IMR-90 (cell line): ENCODE measurements at regions not wholly inside any gene's neighbourhood (a gene's known extent, or its start where the extent isn't known, plus 50 kb on each side); places are given as distances from the start of the nearest gene placed in this dataset.

ENCODE experiments used
- ATAC-seq: fragments of 200-7000 bp; cut with Tn5 transposase; 2 replicates; pipeline ENCODE4 v1.9.1; 2020; ENCODE audit warnings: low read depth, mild to moderate bottlenecking, moderate library complexity
- BruUV-seq: library from RNA; stranded (reverse); fragments of 400-500 nt; replicated peaks from 2 replicates; lab custom pipeline; 2021; lab: Mats Ljungman, UMichigan
- CTCF ChIA-PET: fragments of 300-600 bp; formaldehyde crosslinking; extraction: SDS; loops from one replicate; lab custom pipeline; 2021; ENCODE audit warnings: antibody characterized with exemption; lab: Yijun Ruan, JAX
- POLR2A ChIA-PET: fragments of 300-600 bp; sonication (Branson Sonifier 250); formaldehyde crosslinking; loops from one replicate; lab custom pipeline; 2022; ENCODE audit warnings: antibody characterized with exemption; ENCODE audit not compliant: unreplicated experiment; lab: Charles Lee
- DNase-seq: peaks from one replicate; pipeline ENCODE4 v3.0.0; 2013
- H2AFZ ChIP-seq: replicated peaks from 2 replicates; pipeline ENCODE3; 2013; ENCODE audit warnings: low read length, mild to moderate bottlenecking; ENCODE audit not compliant: poor library complexity
- H2AK5ac ChIP-seq: 2 replicates; pipeline ENCODE4 v1.6.1; 2013; ENCODE audit warnings: low read depth, low read length, inconsistent platforms
- H2AK9ac ChIP-seq: replicated peaks from 2 replicates; pipeline ENCODE3; 2013; ENCODE audit warnings: mild to moderate bottlenecking, low read depth, low read length, moderate library complexity; ENCODE audit not compliant: poor library complexity
- H2BK120ac ChIP-seq: 2 replicates; pipeline ENCODE4 v1.6.1; 2013; ENCODE audit warnings: low read depth, low read length, inconsistent platforms
- H2BK15ac ChIP-seq: 3 replicates; pipeline ENCODE4 v1.6.1; 2013; ENCODE audit warnings: low read depth, low read length, inconsistent platforms
- H2BK20ac ChIP-seq: 2 replicates; pipeline ENCODE4 v1.6.1; 2013; ENCODE audit warnings: low read depth, mild to moderate bottlenecking, inconsistent platforms, low read length, moderate library complexity
- H2BK5ac ChIP-seq: 2 replicates; pipeline ENCODE4 v1.6.1; 2013; ENCODE audit warnings: mild to moderate bottlenecking, low read depth, low read length, inconsistent platforms; ENCODE audit not compliant: poor library complexity, severe bottlenecking
- H3K14ac ChIP-seq: replicated peaks from 2 replicates; pipeline ENCODE4 v1.6.1; 2013; ENCODE audit warnings: low read depth, low read length, inconsistent platforms
- H3K18ac ChIP-seq: 2 replicates; pipeline ENCODE4 v1.6.1; 2013; ENCODE audit warnings: low read depth, low read length, control low read depth
- H3K23ac ChIP-seq: 2 replicates; pipeline ENCODE4 v1.6.1; 2013; ENCODE audit warnings: low read depth, low read length, inconsistent platforms
- H3K27ac ChIP-seq: 2 replicates; pipeline ENCODE4 v1.5.1; 2013; ENCODE audit warnings: mild to moderate bottlenecking, control low read depth, low read length; ENCODE audit not compliant: insufficient read depth
- H3K27me3 ChIP-seq: 2 replicates; pipeline ENCODE4 v1.6.1; 2013; ENCODE audit warnings: low read length; ENCODE audit not compliant: control insufficient read depth, insufficient read depth
- H3K36me3 ChIP-seq: 2 replicates; pipeline ENCODE4 v1.6.1; 2013; ENCODE audit warnings: low read length, mixed read lengths; ENCODE audit not compliant: control insufficient read depth, insufficient read depth
- H3K4ac ChIP-seq: 2 replicates; pipeline ENCODE4 v1.6.1; 2013; ENCODE audit warnings: low read depth, low read length, inconsistent platforms
- H3K4me1 ChIP-seq: 2 replicates; pipeline ENCODE4 v1.6.1; 2013; ENCODE audit warnings: low read length, mixed read lengths; ENCODE audit not compliant: control insufficient read depth, insufficient read depth
- H3K4me2 ChIP-seq: 2 replicates; pipeline ENCODE4 v1.6.1; 2013; ENCODE audit warnings: low read depth, mild to moderate bottlenecking, control low read depth, low read length, moderate library complexity
- H3K4me3 ChIP-seq: 2 replicates; pipeline ENCODE4 v1.5.1; 2013; ENCODE audit warnings: low read depth, mild to moderate bottlenecking, control low read depth, low read length, moderate library complexity; ENCODE audit not compliant: insufficient read depth
- H3K56ac ChIP-seq: 2 replicates; pipeline ENCODE4 v1.6.1; 2013; ENCODE audit warnings: low read length, inconsistent platforms; ENCODE audit not compliant: insufficient read depth; ENCODE audit errors: extremely low read depth
- H3K79me1 ChIP-seq, 2 experiments: 2 replicates each; pipeline ENCODE4 v1.6.1; 2013; ENCODE audit warnings: low read length in 2 of 2, inconsistent platforms in 1 of 2, low read depth in 1 of 2
- H3K9ac ChIP-seq: 2 replicates; pipeline ENCODE4 v1.6.1; 2013; ENCODE audit warnings: low read depth, low read length, control low read depth
- H3K9me1 ChIP-seq: 2 replicates; pipeline ENCODE4 v1.6.1; 2013; ENCODE audit warnings: low read length, inconsistent platforms; ENCODE audit not compliant: insufficient read depth
- H3K9me3 ChIP-seq: 2 replicates; pipeline ENCODE4 v1.6.1; 2013; ENCODE audit warnings: low read length; ENCODE audit not compliant: control insufficient read depth, insufficient read depth
- H4K20me1 ChIP-seq: 2 replicates; pipeline ENCODE4 v1.6.1; 2013; ENCODE audit warnings: low read length, inconsistent platforms; ENCODE audit not compliant: insufficient read depth
- H4K5ac ChIP-seq: 2 replicates; pipeline ENCODE4 v1.6.1; 2013; ENCODE audit warnings: mild to moderate bottlenecking, low read depth, low read length, control low read depth
- H4K8ac ChIP-seq, 2 experiments: 2 replicates each; pipeline ENCODE4 v1.6.1; 2013; ENCODE audit warnings: low read depth in 2 of 2, low read length in 2 of 2, control low read depth in 1 of 2, inconsistent platforms in 1 of 2
- H4K91ac ChIP-seq: 2 replicates; pipeline ENCODE4 v1.6.1; 2013; ENCODE audit warnings: low read depth, low read length, inconsistent platforms; ENCODE audit not compliant: insufficient read depth
- BHLHE40 ChIP-seq: fragments of 150-350 bp; IDR thresholded peaks from 2 replicates; pipeline ENCODE4 v1.6.1; 2016; ENCODE audit warnings: mild to moderate bottlenecking, low read depth, low read length
- CEBPB ChIP-seq: IDR thresholded peaks from 2 replicates; pipeline ENCODE4 v1.6.1; 2012; ENCODE audit warnings: low read depth, low read length, improper control_type of control experiment
- CTCF ChIP-seq: conservative IDR thresholded peaks from 2 replicates; pipeline ENCODE4 v1.5.1; 2012; ENCODE audit warnings: mild to moderate bottlenecking, low read depth, low read length, improper control_type of control experiment
- ELK1 ChIP-seq: fragments of 150-350 bp; IDR thresholded peaks from 2 replicates; pipeline ENCODE4 v1.6.1; 2016; ENCODE audit warnings: low read depth, mild to moderate bottlenecking, low read length, moderate library complexity, borderline replicate concordance
- FOS ChIP-seq: fragments of 150-350 bp; IDR thresholded peaks from 2 replicates; pipeline ENCODE4 v1.6.1; 2016; ENCODE audit warnings: low read depth, low read length
- MAZ ChIP-seq: IDR thresholded peaks from 2 replicates; pipeline ENCODE4 v1.6.1; 2012; ENCODE audit warnings: low read depth, mild to moderate bottlenecking, low read length, improper control_type of control experiment, moderate library complexity, borderline replicate concordance
- MXI1 ChIP-seq: IDR thresholded peaks from 2 replicates; pipeline ENCODE4 v1.6.1; 2012; ENCODE audit warnings: low read depth, mild to moderate bottlenecking, low read length, moderate library complexity, borderline replicate concordance
- NFE2L2 ChIP-seq: fragments of 150-350 bp; IDR thresholded peaks from 2 replicates; pipeline ENCODE4 v1.6.1; 2016; ENCODE audit warnings: low read depth, mild to moderate bottlenecking, low read length
- RAD21 ChIP-seq: IDR thresholded peaks from 2 replicates; pipeline ENCODE4 v1.6.1; 2012; ENCODE audit warnings: low read length, improper control_type of control experiment
- SMC3 ChIP-seq: fragments of 150-350 bp; IDR thresholded peaks from 2 replicates; pipeline ENCODE4 v1.6.1; 2016; ENCODE audit warnings: low read depth, mild to moderate bottlenecking, antibody characterized with exemption, low read length, moderate library complexity
- WGBS, 2 experiments: methylation state at CpG; one replicate each; pipeline versions ENCODE4 v1.1.5 to v1.1.7; 2013; ENCODE audit warnings: missing lambda C conversion rate in 2 of 2; ENCODE audit not compliant: insufficient read length in 1 of 2; ENCODE audit errors: extremely low coverage in 2 of 2; 5-methylcytosine and 5-hydroxymethylcytosine counted together
- dilution Hi-C: fragments of 300-500 bp; cut with HindIII; formaldehyde crosslinking; loops from one replicate; pipeline ENCODE4 v1.14.3; 2018; ENCODE audit warnings: low sequenced_read_pairs; ENCODE audit not compliant: unreplicated experiment
- in situ Hi-C: fragments of 300-500 bp; cut with MboI; formaldehyde crosslinking; loops from 3 replicates; pipeline ENCODE4 v1.14.3; 2019; ENCODE audit warnings: low sequenced_read_pairs, inconsistent platforms, mixed read lengths
- intact Hi-C: fragments of 100-400 bp; cut with micrococcal nuclease; formaldehyde crosslinking; loops from 2 replicates; pipeline ENCODE4 v1.10.0; 2022

GRCh38 chr5:67960939-67961338 lies 254.6 kb upstream of the PIK3R1 start:
- POLR2A ChIA-PET, result no interaction called here
- DNase-seq, result no peak
- no peaks in the 10 kb centered on the region for H3K9me3 ChIP-seq

More at GRCh38 chr5:67960939-67961338, 254.6 kb upstream of the PIK3R1 start:
- Histone ChIP-seq H2BK15ac (no peak overlapping the region), H3K4me2 (no peak overlapping the region), H2AK9ac (no peak overlapping the region), H3K36me3 (no peaks in the 10 kb centered on the region), H4K20me1 (no peaks in the 10 kb centered on the region), H3K14ac (no peak overlapping the region), H3K23ac (no peak overlapping the region), H3K4me3 (no peak overlapping the region), H3K27me3 (no peaks in the 10 kb centered on the region), H4K5ac (no peak overlapping the region), H4K8ac (no peak overlapping the region), H4K91ac (no peak overlapping the region), H2BK5ac (no peak overlapping the region), H2BK20ac (no peak overlapping the region), H2BK120ac (no peak overlapping the region), H3K4ac (no peak overlapping the region), H3K18ac (no peak overlapping the region), H3K27ac (no peak overlapping the region), H3K9ac (no peak overlapping the region), H2AFZ (no peak overlapping the region), H3K79me1 (no peaks in the 10 kb centered on the region), H3K4me1 (no peaks in the 10 kb centered on the region), H3K9me1 (no peaks in the 10 kb centered on the region), H3K56ac (no peak overlapping the region), H2AK5ac (no peak overlapping the region)
- in situ Hi-C loops, result no loop called here
- dilution Hi-C loops, result no loop called here
- TF ChIP-seq MAZ (no peak), MXI1 (no peak), NFE2L2 (no peak), CEBPB (no peak), FOS (no peak), RAD21 (no peak), SMC3 (no peak), BHLHE40 (no peak), ELK1 (no peak), CTCF (no peak)
- no TSS peak for BruUV-seq
- ATAC-seq, result no peak
- CTCF ChIA-PET, result no interaction called here
- no CpG with 5 or more reads among the region's 2 CpGs for WGBS, 2 experiments
- intact Hi-C loops, result no loop called here
